ENCODE measurements at regions not wholly inside any gene's neighbourhood (a gene's known extent, or its start where the extent isn't known, plus 50 kb on each side); places are given as distances from the start of the nearest gene placed in this dataset.

- H2AFZ ChIP-seq (ENCODE audit: low read depth, low read length) = no peak overlapping the region
- H3K79me2 ChIP-seq (ENCODE audit: low read length) = no peaks in the 10 kb centered on the region
- H3K27ac ChIP-seq (ENCODE audit: low read length) = no peak overlapping the region
- TF ChIP-seq CTCF (IDR thresholded peaks at IDR 0.05; ENCODE audit: low read depth, low read length) (no peak), EZH2phosphoT487 (IDR thresholded peaks at IDR 0.05; ENCODE audit: low read depth) (no peak)
- H3K36me3 ChIP-seq (replicated peaks; ENCODE audit: low read depth, low read length) = no peaks in the 10 kb centered on the region
- no peaks in the 10 kb centered on the region for H3K4me1 ChIP-seq (ENCODE audit: low read length)
- no peaks in the 10 kb centered on the region for H3K27me3 ChIP-seq (ENCODE audit: low read depth, low read length)
- H3K4me3 ChIP-seq (ENCODE audit: low read length) = no peak overlapping the region
- H3K4me2 ChIP-seq (ENCODE audit: low read length) = no peak overlapping the region
- H3K9me3 ChIP-seq (ENCODE audit: insufficient read depth, low read length) = no peaks in the 10 kb centered on the region
- H4K20me1 ChIP-seq (ENCODE audit: insufficient read depth, low read length) = no peaks in the 10 kb centered on the region
- H3K9ac ChIP-seq (ENCODE audit: low read length) = no peak overlapping the region
These were observed 97.6 kb upstream of the VANGL1 start for GRCh38 chr1:115544131-115544530.

GRCh38 chr1:115543247-115543646, 98.5 kb upstream of the VANGL1 start:
- Histone ChIP-seq H2AFZ (ENCODE audit: low read depth, low read length) (no peak overlapping the region), H4K20me1 (ENCODE audit: insufficient read depth, low read length) (no peaks in the 10 kb centered on the region), H3K9ac (ENCODE audit: low read length) (no peak overlapping the region), H3K4me2 (ENCODE audit: low read length) (no peak overlapping the region), H3K4me1 (ENCODE audit: low read length) (no peaks in the 10 kb centered on the region), H3K27me3 (ENCODE audit: low read depth, low read length) (no peaks in the 10 kb centered on the region), H3K4me3 (ENCODE audit: low read length) (no peak overlapping the region), H3K79me2 (ENCODE audit: low read length) (no peaks in the 10 kb centered on the region), H3K9me3 (ENCODE audit: insufficient read depth, low read length) (no peaks in the 10 kb centered on the region), H3K27ac (ENCODE audit: low read length) (no peak overlapping the region), H3K36me3 (replicated peaks; ENCODE audit: low read depth, low read length) (no peaks in the 10 kb centered on the region)
- TF ChIP-seq EZH2phosphoT487 (IDR thresholded peaks at IDR 0.05; ENCODE audit: low read depth) = no peak
- TF ChIP-seq CTCF (IDR thresholded peaks at IDR 0.05; ENCODE audit: low read depth, low read length) = no peak

- Histone ChIP-seq H3K4me1 (ENCODE audit: low read length) (no peaks in the 10 kb centered on the region), H3K4me3 (ENCODE audit: low read length) (no peak overlapping the region), H3K27me3 (ENCODE audit: low read depth, low read length) (no peaks in the 10 kb centered on the region), H4K20me1 (ENCODE audit: insufficient read depth, low read length) (no peaks in the 10 kb centered on the region), H3K36me3 (replicated peaks; ENCODE audit: low read depth, low read length) (no peaks in the 10 kb centered on the region), H2AFZ (ENCODE audit: low read depth, low read length) (no peak overlapping the region), H3K4me2 (ENCODE audit: low read length) (no peak overlapping the region), H3K27ac (ENCODE audit: low read length) (no peak overlapping the region), H3K9ac (ENCODE audit: low read length) (no peak overlapping the region), H3K9me3 (ENCODE audit: insufficient read depth, low read length) (no peaks in the 10 kb centered on the region), H3K79me2 (ENCODE audit: low read length) (no peaks in the 10 kb centered on the region)
- TF ChIP-seq CTCF (IDR thresholded peaks at IDR 0.05; ENCODE audit: low read depth, low read length) (no peak), EZH2phosphoT487 (IDR thresholded peaks at IDR 0.05; ENCODE audit: low read depth) (no peak)
These were observed 102.0 kb upstream of the VANGL1 start for GRCh38 chr1:115539736-115540135.

- Histone ChIP-seq H4K20me1 (ENCODE audit: insufficient read depth, low read length) (no peaks in the 10 kb centered on the region), H3K27ac (ENCODE audit: low read length) (no peak overlapping the region), H3K36me3 (replicated peaks; ENCODE audit: low read depth, low read length) (no peaks in the 10 kb centered on the region), H3K79me2 (ENCODE audit: low read length) (no peaks in the 10 kb centered on the region), H2AFZ (ENCODE audit: low read depth, low read length) (no peak overlapping the region), H3K4me1 (ENCODE audit: low read length) (no peaks in the 10 kb centered on the region), H3K4me3 (ENCODE audit: low read length) (no peak overlapping the region), H3K27me3 (ENCODE audit: low read depth, low read length) (no peaks in the 10 kb centered on the region), H3K9me3 (ENCODE audit: insufficient read depth, low read length) (no peaks in the 10 kb centered on the region), H3K4me2 (ENCODE audit: low read length) (no peak overlapping the region), H3K9ac (ENCODE audit: low read length) (no peak overlapping the region)
- TF ChIP-seq EZH2phosphoT487 (IDR thresholded peaks at IDR 0.05; ENCODE audit: low read depth) (no peak), CTCF (IDR thresholded peaks at IDR 0.05; ENCODE audit: low read depth, low read length) (no peak)
These were observed 102.7 kb upstream of the VANGL1 start for GRCh38 chr1:115539061-115539460.
